Colonic mucosa (tissue), 4 donors: ENCODE measurements at regions not wholly inside any gene's neighbourhood (a gene's known extent, or its start where the extent isn't known, plus 50 kb on each side); places are given as distances from the start of the nearest gene placed in this dataset.

Experiments
- DNase-seq: peaks from one replicate; pipeline ENCODE4 v3.0.0-alpha.2; 2020
- H3K27ac ChIP-seq: fragments of 200-600 bp; one replicate; pipeline ENCODE4 v1.8.0; 2021
- H3K27me3 ChIP-seq: fragments of 200-600 bp; one replicate; pipeline ENCODE4 v1.8.0; 2021
- H3K36me3 ChIP-seq: fragments of 200-600 bp; one replicate; pipeline ENCODE4 v1.8.0; 2021
- H3K4me1 ChIP-seq: fragments of 200-600 bp; one replicate; pipeline ENCODE4 v1.8.0; 2021; ENCODE audit warnings: mild to moderate bottlenecking
- H3K4me3 ChIP-seq: fragments of 200-600 bp; one replicate; pipeline ENCODE4 v1.8.0; 2021
- H3K9ac ChIP-seq, 2 donors: one replicate each; pipeline ENCODE4 v1.7.0; 2013; ENCODE audit warnings: control low read depth in 2 of 2, low read depth in 2 of 2, low read length in 2 of 2
- H3K9me3 ChIP-seq: fragments of 200-600 bp; one replicate; pipeline ENCODE4 v1.8.0; 2021
- intact Hi-C: fragments of 100-400 bp; cut with DNase I; formaldehyde crosslinking; loops from one replicate; pipeline ENCODE4 v1.14.1; 2022
- TF ChIP-seq, protein P1 (sequence below): fragments of 200-600 bp; IDR thresholded peaks from one replicate; pipeline ENCODE4 v1.8.0; 2022; ENCODE audit warnings: antibody characterized with exemption, mild to moderate bottlenecking
- donor health status: healthy.
- donor health status: DM: no; HTN: no; CAD: no.
- donor health status: DM: no; HTN: no; CAD: no.

- no peak for DNase-seq
- Histone ChIP-seq H3K4me3 (no peak overlapping the region), H3K36me3 (no peaks in the 10 kb centered on the region), H3K27me3 (no peaks in the 10 kb centered on the region), H3K9me3 (no peaks in the 10 kb centered on the region), H3K27ac (no peak overlapping the region), H3K4me1 (no peaks in the 10 kb centered on the region), H3K9ac (no peak overlapping the region)
- TF ChIP-seq, protein P1, sequence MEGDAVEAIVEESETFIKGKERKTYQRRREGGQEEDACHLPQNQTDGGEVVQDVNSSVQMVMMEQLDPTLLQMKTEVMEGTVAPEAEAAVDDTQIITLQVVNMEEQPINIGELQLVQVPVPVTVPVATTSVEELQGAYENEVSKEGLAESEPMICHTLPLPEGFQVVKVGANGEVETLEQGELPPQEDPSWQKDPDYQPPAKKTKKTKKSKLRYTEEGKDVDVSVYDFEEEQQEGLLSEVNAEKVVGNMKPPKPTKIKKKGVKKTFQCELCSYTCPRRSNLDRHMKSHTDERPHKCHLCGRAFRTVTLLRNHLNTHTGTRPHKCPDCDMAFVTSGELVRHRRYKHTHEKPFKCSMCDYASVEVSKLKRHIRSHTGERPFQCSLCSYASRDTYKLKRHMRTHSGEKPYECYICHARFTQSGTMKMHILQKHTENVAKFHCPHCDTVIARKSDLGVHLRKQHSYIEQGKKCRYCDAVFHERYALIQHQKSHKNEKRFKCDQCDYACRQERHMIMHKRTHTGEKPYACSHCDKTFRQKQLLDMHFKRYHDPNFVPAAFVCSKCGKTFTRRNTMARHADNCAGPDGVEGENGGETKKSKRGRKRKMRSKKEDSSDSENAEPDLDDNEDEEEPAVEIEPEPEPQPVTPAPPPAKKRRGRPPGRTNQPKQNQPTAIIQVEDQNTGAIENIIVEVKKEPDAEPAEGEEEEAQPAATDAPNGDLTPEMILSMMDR = no peak
- intact Hi-C loops = no loop called here
Observed at GRCh38 chr3:170637306-170637705, 51.4 kb upstream of the SLC7A14 start.

- Histone ChIP-seq H3K4me3 (no peak overlapping the region), H3K9me3 (no peaks in the 10 kb centered on the region), H3K4me1 (no peaks in the 10 kb centered on the region), H3K9ac (no peak overlapping the region), H3K27ac (no peak overlapping the region), H3K36me3 (no peaks in the 10 kb centered on the region), H3K27me3 (no peaks in the 10 kb centered on the region)
- DNase-seq = no peak
- intact Hi-C loops = no loop called here
- TF ChIP-seq, protein P1 = no peak
Observed at GRCh38 chr3:170636400-170636973, 50.6 kb upstream of the SLC7A14 start.
